Left lung (tissue), 4 donors: ENCODE measurements at regions not wholly inside any gene's neighbourhood (a gene's known extent, or its start where the extent isn't known, plus 50 kb on each side); places are given as distances from the start of the nearest gene placed in this dataset.
A peak's percentile ranks its signal among the peaks of the same experiment; 100 is the strongest.

Source experiments
- ATAC-seq: fragments of 200-7000 bp; cut with Tn5 transposase; one replicate; pipeline ENCODE4 v1.9.1; 2020; ENCODE audit warnings: moderate library complexity
- DNase-seq, 4 donors: peaks; one replicate each; pipeline ENCODE4 v3.0.0-alpha.2; 2013 to 2020
- H3K27ac ChIP-seq, 2 donors: fragments of 200-600 bp; sonication (generic) in 1 of 2; one replicate each; pipeline versions ENCODE4 v1.5.0 to v1.8.0; 2020 to 2021
- H3K27me3 ChIP-seq, 2 donors: fragments of 200-600 bp; sonication (generic) in 1 of 2; one replicate each; pipeline versions ENCODE4 v1.5.0 to v1.8.0; 2020 to 2021
- H3K36me3 ChIP-seq, 2 donors: fragments of 200-600 bp; sonication (generic) in 1 of 2; one replicate each; pipeline versions ENCODE4 v1.5.0 to v1.8.0; 2020 to 2021
- H3K4me1 ChIP-seq, 2 donors: fragments of 200-600 bp; one replicate each; pipeline ENCODE4 v1.8.0; 2021
- H3K4me3 ChIP-seq, 2 donors: fragments of 200-600 bp; sonication (generic) in 1 of 2; one replicate each; pipeline versions ENCODE4 v1.5.0 to v1.8.0; 2020 to 2021; ENCODE audit warnings: mild to moderate bottlenecking in 1 of 2
- H3K9me3 ChIP-seq, 2 donors: fragments of 200-600 bp; sonication (generic) in 1 of 2; one replicate each; pipeline versions ENCODE4 v1.5.0 to v1.8.0; 2020 to 2021
- CTCF ChIP-seq, 2 donors: fragments of 200-600 bp; sonication (generic) in 1 of 2; IDR thresholded peaks; one replicate each; pipeline versions ENCODE4 v1.5.0 to v1.8.0; 2021; ENCODE audit warnings: antibody characterized with exemption in 2 of 2
- intact Hi-C, 2 donors: fragments of 100-400 bp; cut with DNase I; formaldehyde crosslinking; loops; one replicate each; pipeline versions ENCODE4 v1.11.2 to v1.14.2; 2022
- donor health status: DM: no; HTN: yes; CAD: no.
- donor health status: DM: no; HTN: no; CAD: no.

GRCh38 chr2:65545837-65546805, 113.7 kb upstream of the SPRED2 start:
- no peaks in the 10 kb centered on the region for H3K27me3 ChIP-seq
- no peak overlapping the region for H3K4me3 ChIP-seq
- no peak for TF ChIP-seq CTCF (IDR thresholded peaks at IDR 0.05)
- intact Hi-C loops, result no loop called here
- H3K36me3 ChIP-seq, result no peaks in the 10 kb centered on the region
- peaks cover 0 to 11% of the 10 kb centered on the region in 2 donors for H3K4me1 ChIP-seq
- H3K27ac ChIP-seq, result no peak overlapping the region
- DNase-seq (no peak), ATAC-seq (peak; percentile 14)
- H3K9me3 ChIP-seq, result no peaks in the 10 kb centered on the region

GRCh38 chr2:65541773-65542172, 109.4 kb upstream of the SPRED2 start:
- no peaks in the 10 kb centered on the region for H3K9me3 ChIP-seq
- peaks cover 0 to 11% of the 10 kb centered on the region in 2 donors for H3K4me1 ChIP-seq
- H3K27ac ChIP-seq, result no peak overlapping the region
- DNase-seq (no peak), ATAC-seq (no peak)
- H3K36me3 ChIP-seq, result no peaks in the 10 kb centered on the region
- TF ChIP-seq CTCF (IDR thresholded peaks at IDR 0.05), result no peak
- H3K27me3 ChIP-seq, result no peaks in the 10 kb centered on the region
- H3K4me3 ChIP-seq, result no peak overlapping the region
- intact Hi-C loops, result no loop called here

GRCh38 chr2:65539633-65540032, 107.2 kb upstream of the SPRED2 start:
- Histone ChIP-seq H3K4me1 (no peaks in the 10 kb centered on the region), H3K27me3 (no peaks in the 10 kb centered on the region), H3K27ac (no peak overlapping the region), H3K9me3 (no peaks in the 10 kb centered on the region), H3K36me3 (no peaks in the 10 kb centered on the region), H3K4me3 (no peak overlapping the region)
- TF ChIP-seq CTCF (IDR thresholded peaks at IDR 0.05), result no peak
- DNase-seq (no peak), ATAC-seq (no peak)
- intact Hi-C loops, result no loop called here

- Histone ChIP-seq H3K4me3 (no peak overlapping the region), H3K27me3 (no peaks in the 10 kb centered on the region), H3K4me1 (no peaks in the 10 kb centered on the region), H3K36me3 (no peaks in the 10 kb centered on the region), H3K27ac (no peak overlapping the region), H3K9me3 (no peaks in the 10 kb centered on the region)
- ATAC-seq (no peak), DNase-seq (no peak)
- intact Hi-C loops, result no loop called here
- TF ChIP-seq CTCF (IDR thresholded peaks at IDR 0.05), result no peak
These were observed 105.4 kb upstream of the SPRED2 start for GRCh38 chr2:65537651-65538385.

- no peak for ATAC-seq
- Histone ChIP-seq H3K36me3 (no peaks in the 10 kb centered on the region), H3K4me1 (no peaks in the 10 kb centered on the region), H3K27ac (no peak overlapping the region), H3K27me3 (no peaks in the 10 kb centered on the region), H3K9me3 (no peaks in the 10 kb centered on the region), H3K4me3 (no peak overlapping the region)
- DNase-seq, result no peak
- intact Hi-C loops, result no loop called here
- no peak for TF ChIP-seq CTCF (IDR thresholded peaks at IDR 0.05)
These were observed 104.2 kb upstream of the SPRED2 start for GRCh38 chr2:65536596-65536995.
